ENCODE measurements at regions not wholly inside any gene's neighbourhood (a gene's known extent, or its start where the extent isn't known, plus 50 kb on each side); places are given as distances from the start of the nearest gene placed in this dataset.

DNA sequence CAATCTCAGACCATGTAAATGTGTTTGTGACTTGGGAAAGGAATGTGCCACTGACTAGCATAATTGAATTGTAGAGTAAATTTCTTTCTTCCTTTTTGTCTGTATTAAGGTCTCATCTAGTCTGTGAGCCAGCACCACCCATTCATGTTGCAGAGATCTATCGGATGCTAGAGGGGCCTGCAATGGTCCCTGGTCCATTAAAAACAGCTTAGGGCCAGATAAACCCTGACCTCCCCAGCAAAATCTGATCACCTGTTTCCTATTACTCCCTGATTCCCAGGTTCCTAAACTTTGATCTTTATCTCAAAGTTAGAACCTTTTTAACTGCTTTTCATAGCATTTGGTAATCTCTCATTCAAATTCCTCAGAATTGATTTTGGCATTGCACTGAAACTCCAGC, 174.5 kb upstream of the POC5 start:
- H2AFZ ChIP-seq (ENCODE audit: insufficient read depth, low read depth, low read length, poor library complexity, severe bottlenecking), result no peak overlapping the region
- H3K27ac ChIP-seq (ENCODE audit: low read depth in 1 of 2, low read length in 2 of 2), result no peak overlapping the region
- no peak for DNase-seq
- H3K79me2 ChIP-seq (ENCODE audit: insufficient read depth, low read length), result no peaks in the 10 kb centered on the region
- no peaks in the 10 kb centered on the region for H3K27me3 ChIP-seq (ENCODE audit: control insufficient read depth in 2 of 2, insufficient read depth in 2 of 2, low read length in 2 of 2)
- H3K9me3 ChIP-seq (replicated peaks in 1 of 2; ENCODE audit: control insufficient read depth in 1 of 2, insufficient read depth in 1 of 2, low read length in 2 of 2), result no peaks in the 10 kb centered on the region
- no peaks in the 10 kb centered on the region for H3K4me1 ChIP-seq (ENCODE audit: control insufficient read depth in 1 of 2, insufficient read depth in 2 of 2, low read length in 2 of 2)
- Mint-ChIP-seq H3K9me3 (peaks cover 0 to 4% (median 0%) of the 10 kb centered on the region in 7 donors), H3K27me3 (ENCODE audit: low read depth in 3 of 3) (peaks cover 2 to 5% (median 4%) of the 10 kb centered on the region in 3 donors), H3K27ac (no peak overlapping the region), H3K4me3 (no peak overlapping the region), H3K36me3 (no peaks in the 10 kb centered on the region), H3K4me1 (no peaks in the 10 kb centered on the region)
- WGBS (ENCODE audit: insufficient coverage), result 100% methylated on average over 1 of the region's 1 CpG
- no peaks in the 10 kb centered on the region for H3K36me3 ChIP-seq (replicated peaks in 1 of 2; ENCODE audit: control insufficient read depth in 1 of 2, insufficient read depth in 2 of 2, low read length in 2 of 2)
- intact Hi-C loops (cut with micrococcal nuclease), result no loop called here
- H3K9ac ChIP-seq (ENCODE audit: insufficient read depth, low read length, poor library complexity, severe bottlenecking), result no peak overlapping the region
- TF ChIP-seq, protein P1, sequence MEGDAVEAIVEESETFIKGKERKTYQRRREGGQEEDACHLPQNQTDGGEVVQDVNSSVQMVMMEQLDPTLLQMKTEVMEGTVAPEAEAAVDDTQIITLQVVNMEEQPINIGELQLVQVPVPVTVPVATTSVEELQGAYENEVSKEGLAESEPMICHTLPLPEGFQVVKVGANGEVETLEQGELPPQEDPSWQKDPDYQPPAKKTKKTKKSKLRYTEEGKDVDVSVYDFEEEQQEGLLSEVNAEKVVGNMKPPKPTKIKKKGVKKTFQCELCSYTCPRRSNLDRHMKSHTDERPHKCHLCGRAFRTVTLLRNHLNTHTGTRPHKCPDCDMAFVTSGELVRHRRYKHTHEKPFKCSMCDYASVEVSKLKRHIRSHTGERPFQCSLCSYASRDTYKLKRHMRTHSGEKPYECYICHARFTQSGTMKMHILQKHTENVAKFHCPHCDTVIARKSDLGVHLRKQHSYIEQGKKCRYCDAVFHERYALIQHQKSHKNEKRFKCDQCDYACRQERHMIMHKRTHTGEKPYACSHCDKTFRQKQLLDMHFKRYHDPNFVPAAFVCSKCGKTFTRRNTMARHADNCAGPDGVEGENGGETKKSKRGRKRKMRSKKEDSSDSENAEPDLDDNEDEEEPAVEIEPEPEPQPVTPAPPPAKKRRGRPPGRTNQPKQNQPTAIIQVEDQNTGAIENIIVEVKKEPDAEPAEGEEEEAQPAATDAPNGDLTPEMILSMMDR (IDR thresholded peaks at IDR 0.05), result no peak
- H3K4me2 ChIP-seq (replicated peaks; ENCODE audit: extremely low read depth, low read length, poor library complexity, severe bottlenecking), result no peak overlapping the region
- no peaks in the 10 kb centered on the region for H4K20me1 ChIP-seq (ENCODE audit: insufficient read depth, low read length)
- no peak overlapping the region for H3K4me3 ChIP-seq (replicated peaks in 1 of 3; ENCODE audit: low read depth in 2 of 3, low read length in 3 of 3)

DNA sequence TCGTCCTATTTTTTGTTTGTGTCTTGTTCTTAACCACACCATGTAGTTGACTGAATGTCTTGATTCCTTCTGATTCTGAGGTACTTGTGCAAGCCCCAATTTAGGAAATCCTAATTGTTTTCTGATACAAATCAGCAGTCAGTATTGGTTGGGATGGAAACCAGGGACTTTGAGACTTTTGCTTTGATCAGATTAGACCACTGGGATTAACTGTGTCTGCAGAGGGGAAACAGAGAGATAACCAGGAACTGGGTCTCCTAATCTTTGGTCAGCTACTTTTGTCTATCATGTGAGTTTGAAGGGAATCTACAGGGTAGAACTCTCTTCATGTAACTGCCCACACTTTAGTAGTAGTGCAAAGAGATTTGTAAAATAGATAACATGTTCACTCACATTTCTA, 173.8 kb upstream of the POC5 start:
- TF ChIP-seq, protein P1 (IDR thresholded peaks at IDR 0.05), result no peak
- no peak overlapping the region for H3K27ac ChIP-seq (ENCODE audit: low read depth in 1 of 2, low read length in 2 of 2)
- H3K9me3 Mint-ChIP-seq, result peaks cover 0 to 4% (median 0%) of the 10 kb centered on the region in 7 donors
- H3K4me3 ChIP-seq (replicated peaks in 1 of 3; ENCODE audit: low read depth in 2 of 3, low read length in 3 of 3), result no peak overlapping the region
- H3K9ac ChIP-seq (ENCODE audit: insufficient read depth, low read length, poor library complexity, severe bottlenecking), result no peak overlapping the region
- intact Hi-C loops (cut with micrococcal nuclease), result no loop called here
- H3K27me3 Mint-ChIP-seq (ENCODE audit: low read depth in 3 of 3), result peaks cover 2 to 5% (median 4%) of the 10 kb centered on the region in 3 donors
- no peaks in the 10 kb centered on the region for H3K79me2 ChIP-seq (ENCODE audit: insufficient read depth, low read length)
- no peaks in the 10 kb centered on the region for H3K27me3 ChIP-seq (ENCODE audit: control insufficient read depth in 2 of 2, insufficient read depth in 2 of 2, low read length in 2 of 2)
- H3K27ac Mint-ChIP-seq, result no peak overlapping the region
- no peaks in the 10 kb centered on the region for H3K36me3 Mint-ChIP-seq
- H3K9me3 ChIP-seq (replicated peaks in 1 of 2; ENCODE audit: control insufficient read depth in 1 of 2, insufficient read depth in 1 of 2, low read length in 2 of 2), result no peaks in the 10 kb centered on the region
- no peak for DNase-seq
- no peak overlapping the region for H3K4me3 Mint-ChIP-seq
- no peaks in the 10 kb centered on the region for H3K36me3 ChIP-seq (replicated peaks in 1 of 2; ENCODE audit: control insufficient read depth in 1 of 2, insufficient read depth in 2 of 2, low read length in 2 of 2)
- H4K20me1 ChIP-seq (ENCODE audit: insufficient read depth, low read length), result no peaks in the 10 kb centered on the region
- H3K4me1 Mint-ChIP-seq, result no peaks in the 10 kb centered on the region
- H3K4me1 ChIP-seq (ENCODE audit: control insufficient read depth in 1 of 2, insufficient read depth in 2 of 2, low read length in 2 of 2), result no peaks in the 10 kb centered on the region
- no CpG with 5 or more reads among the region's 1 CpG for WGBS (ENCODE audit: insufficient coverage)
- no peak overlapping the region for H3K4me2 ChIP-seq (replicated peaks; ENCODE audit: extremely low read depth, low read length, poor library complexity, severe bottlenecking)
- H2AFZ ChIP-seq (ENCODE audit: insufficient read depth, low read depth, low read length, poor library complexity, severe bottlenecking), result no peak overlapping the region
